Heart right ventricle (tissue), 16 donors: ENCODE measurements at regions not wholly inside any gene's neighbourhood (a gene's known extent, or its start where the extent isn't known, plus 50 kb on each side); places are given as distances from the start of the nearest gene placed in this dataset.

ENCODE experiments used
- ATAC-seq, 8 donors: fragments of 200-7000 bp; cut with Tn5 transposase; one replicate each; pipeline ENCODE4 v1.9.1; 2020; ENCODE audit warnings: mild to moderate bottlenecking in 8 of 8, moderate library complexity in 8 of 8, moderate number of reproducible peaks in 1 of 8
- DNase-seq, 2 donors: peaks; one replicate each; pipeline ENCODE4 v3.0.0-alpha.2; 2020
- H3K27ac ChIP-seq, 10 donors: fragments of 200-600 bp; sonication (generic) in 2 of 10; one replicate each; pipeline versions ENCODE4 v1.5.0 to v1.8.0; 2020 to 2022; ENCODE audit warnings: mild to moderate bottlenecking in 3 of 10
- H3K27me3 ChIP-seq, 7 donors: fragments of 200-600 bp; one replicate each; pipeline ENCODE4 v1.8.0; 2021 to 2022; ENCODE audit warnings: mild to moderate bottlenecking in 2 of 7
- H3K36me3 ChIP-seq, 9 donors: fragments of 200-600 bp; sonication (generic) in 1 of 9; one replicate each; pipeline versions ENCODE4 v1.5.0 to v1.8.0; 2020 to 2022; ENCODE audit warnings: mild to moderate bottlenecking in 2 of 9
- H3K4me1 ChIP-seq, 9 donors: fragments of 200-600 bp; sonication (generic) in 1 of 9; one replicate each; pipeline versions ENCODE4 v1.5.0 to v1.8.0; 2020 to 2022; ENCODE audit warnings: mild to moderate bottlenecking in 4 of 9
- H3K4me3 ChIP-seq, 10 donors: fragments of 200-600 bp; sonication (generic) in 2 of 10; one replicate each; pipeline versions ENCODE4 v1.5.0 to v1.8.0; 2020 to 2022; ENCODE audit warnings: mild to moderate bottlenecking in 7 of 10, moderate library complexity in 2 of 10
- H3K9me3 ChIP-seq, 11 donors: fragments of 200-600 bp in 10 of 11; sonication (generic) in 2 of 11; one replicate each; pipeline versions ENCODE4 v1.5.0 to v1.8.0; 2013 to 2022; ENCODE audit warnings: mild to moderate bottlenecking in 2 of 11, control low read depth in 1 of 11, moderate library complexity in 1 of 11
- CTCF ChIP-seq, 9 donors: fragments of 200-600 bp; sonication (generic) in 2 of 9; IDR thresholded peaks; one replicate each; pipeline versions ENCODE4 v1.5.0 to v1.8.0; 2021 to 2022; ENCODE audit warnings: antibody characterized with exemption in 9 of 9, mild to moderate bottlenecking in 5 of 9, moderate library complexity in 1 of 9
- WGBS, 2 donors: extraction: QIAGEN DNeasy Blood & Tissue Kit; methylation state at CpG; one replicate each; pipeline ENCODE4 v1.1.7; 2013; ENCODE audit warnings: inconsistent platforms in 1 of 2; 5-methylcytosine and 5-hydroxymethylcytosine counted together
- intact Hi-C, 10 donors: fragments of 100-400 bp; cut with DNase I; formaldehyde crosslinking; loops; one replicate each; pipeline versions ENCODE4 v1.11.1 to v1.14.2; 2022
- donor health status: Arrhythmogenic right ventricular cardiomyopathy.
- donor health status: ischemic (EF 13 %, LVEDD 7.1; RV severe dilation, severe dysfunction).
- donor health status: healthy with polysubstance abuse.
- donor health status: DM: no; HTN: yes; CAD: no.
- donor health status: DM: no; HTN: no; CAD: no.
- donor health status: ischemic (EF 25% LVEDD 6.9; RV normal size, moderate dysfunction).
- donor health status: ischemic (EF 25% LVEDD 5.7; RV mildly dilated, moderate dysfunction).
- donor health status: healthy.
- donor health status: DM: yes; HTN: yes; CAD: no.
- donor health status: Ischemic cardiomyopathy.
- donor health status: ischemic (EF 35%, LVEDD 5.7; RV mildly dilated, moderate dysfunction).
- donor health status: nonischemic (EF 11% LVEDD 7.7; RV severe dilation, severe dysfunction).
- donor health status: DM: yes; HTN: yes; CAD: no.
- donor health status: PGD.
- donor health status: ischemic (EF 29% LVEDD 5.4; RV normal size, mild dysfunction).
- donor health status: nonischemic (EF 23%, LVEDD 6.1; RV moderate dilation, normal function).

GRCh38 chr1:58064166-58064565 is 482.4 kb downstream of the OMA1 start:
- TF ChIP-seq CTCF (IDR thresholded peaks at IDR 0.05) = no peak
- H3K4me3 ChIP-seq = no peak overlapping the region
- no peaks in the 10 kb centered on the region for H3K4me1 ChIP-seq
- intact Hi-C loops = no loop called here
- DNase-seq (no peak), ATAC-seq (no peak)
- H3K36me3 ChIP-seq = no peaks in the 10 kb centered on the region
- H3K9me3 ChIP-seq = no peaks in the 10 kb centered on the region
- whole genome bisulfite sequencing, 2 donors = 82 to 84% methylated on average over 8 of the region's 8 CpGs
- H3K27ac ChIP-seq = no peak overlapping the region
- H3K27me3 ChIP-seq = peaks cover 0 to 4% (median 0%) of the 10 kb centered on the region in 7 donors

GRCh38 chr1:58063095-58063494 is 483.4 kb downstream of the OMA1 start:
- DNase-seq = no peak

GRCh38 chr1:58062635-58063034 is 483.9 kb downstream of the OMA1 start:
- WGBS, 2 donors = 90 to 91% methylated on average over 4 of the region's 4 CpGs
- Histone ChIP-seq H3K27ac (no peak overlapping the region), H3K36me3 (no peaks in the 10 kb centered on the region), H3K4me1 (no peaks in the 10 kb centered on the region), H3K9me3 (no peaks in the 10 kb centered on the region), H3K4me3 (no peak overlapping the region), H3K27me3 (peaks cover 0 to 4% (median 0%) of the 10 kb centered on the region in 7 donors)
- DNase-seq (no peak), ATAC-seq (no peak)
- intact Hi-C loops = no loop called here
- TF ChIP-seq CTCF (IDR thresholded peaks at IDR 0.05) = no peak

More at GRCh38 chr1:58063095-58063494, 483.4 kb downstream of the OMA1 start:
- Histone ChIP-seq H3K9me3 (no peaks in the 10 kb centered on the region), H3K36me3 (no peaks in the 10 kb centered on the region), H3K4me1 (no peaks in the 10 kb centered on the region), H3K4me3 (no peak overlapping the region), H3K27me3 (peaks cover 0 to 4% (median 0%) of the 10 kb centered on the region in 7 donors), H3K27ac (no peak overlapping the region)
- ATAC-seq = no peak
- no peak for TF ChIP-seq CTCF (IDR thresholded peaks at IDR 0.05)
- 92% methylated on average over 4 of the region's 4 CpGs for WGBS, 2 donors
- intact Hi-C loops = no loop called here

GRCh38 chr1:58060559-58061170 is 485.9 kb downstream of the OMA1 start:
- no peaks in the 10 kb centered on the region for H3K9me3 ChIP-seq
- 40 to 57% methylated on average over 9 of the region's 9 CpGs for WGBS, 2 donors
- H3K4me1 ChIP-seq = no peaks in the 10 kb centered on the region
- TF ChIP-seq CTCF (IDR thresholded peaks at IDR 0.05) = no peak
- no peak overlapping the region for H3K27ac ChIP-seq
- H3K4me3 ChIP-seq = no peak overlapping the region
- ATAC-seq (peak in 2 of 8 donors; percentile 13 to 41), DNase-seq (no peak)
- intact Hi-C loops = no loop called here
- H3K36me3 ChIP-seq = no peaks in the 10 kb centered on the region
- peaks cover 0 to 4% (median 0%) of the 10 kb centered on the region in 7 donors for H3K27me3 ChIP-seq
